ENCODE measurements at regions not wholly inside any gene's neighbourhood (a gene's known extent, or its start where the extent isn't known, plus 50 kb on each side); places are given as distances from the start of the nearest gene placed in this dataset.

GRCh38 chr2:3036432-3037125 is 341.0 kb downstream of the EIPR1 start:
- no peak for TF ChIP-seq CTCF (IDR thresholded peaks at IDR 0.05)
- TF ChIP-seq POLR2A (IDR thresholded peaks at IDR 0.05), result no peak

Data from body of pancreas (tissue), 4 donors.